Activated CD4-positive, alpha-beta T cell treated with anti-CD3 and anti-CD28 coated beads for 36 hours (primary cell): ENCODE measurements at regions not wholly inside any gene's neighbourhood (a gene's known extent, or its start where the extent isn't known, plus 50 kb on each side); places are given as distances from the start of the nearest gene placed in this dataset.

Experiments used
- ATAC-seq: fragments of 200-7000 bp; cut with Tn5 transposase; one replicate; pipeline ENCODE4 v1.10.0; 2021; ENCODE audit warnings: mild to moderate bottlenecking, moderate library complexity
- CTCF ChIA-PET: fragments of 350-600 bp; sonication (Branson Sonifier 250); formaldehyde crosslinking; loops from one replicate; lab custom pipeline; 2021; ENCODE audit warnings: antibody characterized with exemption; lab: Charles Lee
- POLR2A ChIA-PET: fragments of 350-600 bp; sonication (Branson Sonifier 250); formaldehyde crosslinking; loops from one replicate; lab custom pipeline; 2021; ENCODE audit warnings: antibody characterized with exemption, inconsistent platforms; lab: Charles Lee
- DNase-seq: peaks from one replicate; pipeline ENCODE4 v3.0.0-alpha.2; 2020
- H3K27ac Mint-ChIP-seq: one replicate; pipeline ENCODE4 v1.8.0; 2021; ENCODE audit warnings: mixed read lengths
- H3K27me3 Mint-ChIP-seq: one replicate; pipeline ENCODE4 v1.8.0; 2021; ENCODE audit warnings: mixed read lengths
- H3K36me3 Mint-ChIP-seq: one replicate; pipeline ENCODE4 v1.8.0; 2021; ENCODE audit warnings: low read depth, mixed read lengths
- H3K4me1 Mint-ChIP-seq: one replicate; pipeline ENCODE4 v1.8.0; 2021; ENCODE audit warnings: mixed read lengths
- H3K4me3 Mint-ChIP-seq: one replicate; pipeline ENCODE4 v1.8.0; 2021; ENCODE audit warnings: mild to moderate bottlenecking, moderate library complexity, mixed read lengths
- H3K9me3 Mint-ChIP-seq: one replicate; pipeline ENCODE4 v1.8.0; 2021; ENCODE audit warnings: low read depth, mixed read lengths
- intact Hi-C, 2 experiments: fragments of 100-400 bp; cut with DNase I in 1 of 2; cut with micrococcal nuclease in 1 of 2; formaldehyde crosslinking; loops; one replicate each; pipeline versions ENCODE4 v1.14.2 to v1.15.1; 2022 to 2024; cut with DNase I, micrococcal nuclease

DNA sequence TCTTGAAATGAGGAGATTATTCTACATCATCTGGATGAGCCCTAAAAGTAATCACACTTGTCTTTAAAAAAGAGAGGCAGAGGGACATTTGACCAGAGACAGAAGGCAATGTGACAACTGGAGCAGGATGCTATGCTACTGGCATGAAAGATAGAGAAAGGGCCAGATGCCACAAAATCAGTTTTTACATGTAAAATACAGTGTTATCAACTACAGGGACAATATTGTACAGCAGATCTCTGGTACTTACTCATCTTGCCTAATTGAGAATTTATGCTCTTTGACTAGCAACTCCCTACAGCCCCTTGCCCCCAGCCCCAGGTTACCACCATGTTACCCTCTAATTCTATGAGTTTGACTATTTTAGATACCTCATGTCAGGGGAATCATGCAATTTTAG lies 633.4 kb downstream of the LTN1 start:
- Mint-ChIP-seq H3K27ac (no peak overlapping the region), H3K4me1 (no peaks in the 10 kb centered on the region), H3K9me3 (no peaks in the 10 kb centered on the region), H3K27me3 (no peaks in the 10 kb centered on the region), H3K4me3 (no peak overlapping the region), H3K36me3 (no peaks in the 10 kb centered on the region)
- CTCF ChIA-PET = no interaction called here
- ATAC-seq (no peak), DNase-seq (no peak)
- intact Hi-C loops = no loop called here
- POLR2A ChIA-PET = no interaction called here

DNA sequence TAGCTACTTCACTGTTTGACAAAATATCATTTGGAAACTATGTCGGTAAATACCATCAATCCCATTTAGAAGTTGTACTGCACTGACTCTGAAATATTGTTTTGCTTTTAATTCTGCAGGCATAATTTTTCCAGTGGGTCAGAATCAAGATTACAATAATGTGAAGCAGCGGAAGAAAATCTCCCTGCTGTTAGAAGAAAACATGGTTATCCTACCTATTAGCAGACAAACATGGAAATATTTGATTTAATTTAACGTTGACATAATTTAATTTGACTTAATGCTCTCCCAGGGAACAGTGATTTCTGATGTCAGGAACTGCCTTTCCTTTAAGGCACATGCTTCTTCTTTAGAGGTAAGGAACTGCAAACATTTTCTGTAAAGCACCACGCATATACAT lies 634.0 kb downstream of the LTN1 start:
- no peaks in the 10 kb centered on the region for H3K4me1 Mint-ChIP-seq
- H3K36me3 Mint-ChIP-seq = no peaks in the 10 kb centered on the region
- H3K9me3 Mint-ChIP-seq = no peaks in the 10 kb centered on the region
- intact Hi-C loops = no loop called here
- POLR2A ChIA-PET = no interaction called here
- DNase-seq (no peak), ATAC-seq (no peak)
- CTCF ChIA-PET = interaction anchor here (1.1 kb wide), 1 partner anchor 9 kb away, joined by 3 read pairs; no protein-coding TSS in a partner anchor
- no peaks in the 10 kb centered on the region for H3K27me3 Mint-ChIP-seq
- no peak overlapping the region for H3K4me3 Mint-ChIP-seq
- no peak overlapping the region for H3K27ac Mint-ChIP-seq

DNA sequence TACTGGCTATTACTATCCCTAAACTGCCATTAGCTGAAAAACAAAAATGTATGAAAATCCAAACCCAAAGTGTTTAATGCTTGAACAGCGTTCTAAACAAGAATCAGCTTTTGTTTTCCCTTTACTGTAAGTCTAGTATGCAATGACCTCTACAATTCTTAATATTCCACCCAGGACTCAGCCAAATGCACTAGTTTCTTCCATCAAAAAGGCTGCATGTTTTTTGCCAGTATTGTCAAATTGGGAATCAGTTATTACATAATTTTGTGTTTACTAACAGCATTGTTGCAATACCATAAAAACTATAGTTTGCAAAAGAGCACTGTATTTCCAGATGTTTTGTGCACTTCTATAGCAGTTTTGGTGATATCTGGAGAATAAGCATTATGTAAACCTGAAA lies 634.5 kb downstream of the LTN1 start:
- H3K4me1 Mint-ChIP-seq = no peaks in the 10 kb centered on the region
- H3K27ac Mint-ChIP-seq = no peak overlapping the region
- H3K4me3 Mint-ChIP-seq = no peak overlapping the region
- intact Hi-C loops = no loop called here
- no peaks in the 10 kb centered on the region for H3K9me3 Mint-ChIP-seq
- DNase-seq (no peak), ATAC-seq (no peak)
- H3K27me3 Mint-ChIP-seq = no peaks in the 10 kb centered on the region
- ChIA-PET CTCF (interaction anchor here (1.1 kb wide), 1 partner anchor 10 kb away, joined by 3 read pairs; no protein-coding TSS in a partner anchor), POLR2A (no interaction called here)
- H3K36me3 Mint-ChIP-seq = no peaks in the 10 kb centered on the region

DNA sequence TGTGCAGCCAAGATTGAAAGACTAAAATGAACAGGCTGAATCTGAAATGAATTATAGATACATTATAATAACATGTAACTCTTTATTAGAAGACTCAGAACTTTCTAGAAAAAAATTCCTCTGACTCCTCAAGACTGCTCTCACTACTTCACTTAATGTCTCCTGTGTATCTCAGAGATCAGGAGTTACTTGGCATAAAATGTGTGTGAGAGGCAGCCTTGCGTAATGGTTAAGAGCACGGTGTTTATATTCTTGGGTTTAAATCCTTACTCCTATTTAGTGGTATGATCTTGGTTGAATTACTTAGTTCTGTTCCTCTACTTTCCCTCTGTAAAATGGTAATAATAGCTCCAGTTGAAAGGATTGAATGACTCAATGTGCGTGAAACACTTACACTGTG lies 634.9 kb downstream of the LTN1 start:
- Mint-ChIP-seq H3K9me3 (no peaks in the 10 kb centered on the region), H3K4me1 (no peaks in the 10 kb centered on the region), H3K27me3 (no peaks in the 10 kb centered on the region), H3K27ac (no peak overlapping the region), H3K36me3 (no peaks in the 10 kb centered on the region), H3K4me3 (no peak overlapping the region)
- ATAC-seq (no peak), DNase-seq (no peak)
- ChIA-PET POLR2A (no interaction called here), CTCF (interaction anchor here (1.1 kb wide), 1 partner anchor 10 kb away, joined by 3 read pairs; no protein-coding TSS in a partner anchor)
- intact Hi-C loops = no loop called here

DNA sequence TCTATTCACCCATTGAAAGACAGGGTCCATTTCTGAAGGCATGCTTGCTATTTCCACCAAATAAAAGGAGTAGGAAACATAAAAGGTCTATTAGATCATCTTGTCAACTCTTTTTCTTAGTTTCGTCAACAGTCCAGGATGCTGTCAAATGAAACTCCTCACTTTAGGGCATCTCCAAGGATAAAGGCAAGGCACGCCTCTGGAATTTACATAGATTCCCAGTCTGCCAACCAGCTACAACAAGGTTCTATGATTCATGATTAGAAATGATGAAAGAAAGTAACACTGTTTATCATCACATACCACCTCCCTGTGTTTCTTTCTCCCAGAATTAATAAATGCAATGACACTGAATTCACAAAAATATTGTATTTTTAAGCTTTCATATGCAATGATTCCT lies 636.3 kb downstream of the LTN1 start:
- no peak for DNase-seq
- CTCF ChIA-PET = no interaction called here
- Mint-ChIP-seq H3K4me3 (no peak overlapping the region), H3K9me3 (no peaks in the 10 kb centered on the region), H3K27ac (no peak overlapping the region), H3K27me3 (no peaks in the 10 kb centered on the region), H3K36me3 (no peaks in the 10 kb centered on the region), H3K4me1 (no peaks in the 10 kb centered on the region)
- no peak for ATAC-seq
- intact Hi-C loops = no loop called here
- POLR2A ChIA-PET = no interaction called here

DNA sequence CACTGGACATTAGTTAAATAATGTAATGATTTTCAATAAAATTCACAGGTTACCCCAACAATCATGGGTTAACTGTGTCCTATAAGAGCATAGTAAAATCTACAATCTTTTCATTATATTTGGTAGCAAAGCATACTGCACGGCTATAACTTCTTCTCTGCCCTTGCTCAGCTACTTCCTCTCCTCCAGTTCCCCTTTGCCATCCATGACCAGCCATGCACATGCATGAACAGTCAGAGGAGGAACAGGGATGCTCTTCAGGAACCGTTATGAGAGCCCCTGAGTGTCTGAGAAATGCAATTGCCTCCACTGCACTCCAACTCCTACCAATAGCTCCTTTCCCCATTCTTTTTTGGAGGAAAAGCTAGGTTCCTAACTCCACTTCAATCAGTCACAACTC lies 646.7 kb downstream of the LTN1 start:
- H3K36me3 Mint-ChIP-seq = no peaks in the 10 kb centered on the region
- H3K4me1 Mint-ChIP-seq = no peaks in the 10 kb centered on the region
- POLR2A ChIA-PET = no interaction called here
- CTCF ChIA-PET = no interaction called here
- peaks cover 3% of the 10 kb centered on the region for H3K27me3 Mint-ChIP-seq
- intact Hi-C loops = no loop called here
- no peak overlapping the region for H3K4me3 Mint-ChIP-seq
- ATAC-seq = no peak
- no peaks in the 10 kb centered on the region for H3K9me3 Mint-ChIP-seq
- no peak for DNase-seq
- H3K27ac Mint-ChIP-seq = no peak overlapping the region

DNA sequence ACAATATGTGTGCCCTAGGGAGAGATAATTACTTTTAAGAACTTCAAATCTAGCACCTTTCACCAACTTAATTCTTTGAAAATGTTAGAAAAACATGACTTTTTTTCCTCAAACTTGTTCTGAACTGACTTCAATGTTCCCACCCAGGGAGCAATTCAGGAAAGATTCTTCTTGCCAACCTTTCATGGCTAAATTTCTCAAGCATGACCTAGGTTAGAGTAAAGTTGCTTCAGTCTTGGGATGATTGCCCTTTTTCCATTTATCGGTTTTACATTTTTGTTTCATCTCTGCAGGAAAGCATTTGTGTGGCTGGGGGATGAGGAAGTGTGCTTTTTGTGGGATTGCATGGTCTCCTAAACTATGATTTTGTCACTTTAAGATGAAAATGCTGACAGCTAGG lies 647.7 kb downstream of the LTN1 start:
- ChIA-PET CTCF (no interaction called here), POLR2A (no interaction called here)
- no peak overlapping the region for H3K27ac Mint-ChIP-seq
- H3K27me3 Mint-ChIP-seq = peaks cover 3% of the 10 kb centered on the region
- no peak for DNase-seq
- intact Hi-C loops = no loop called here
- H3K4me1 Mint-ChIP-seq = no peaks in the 10 kb centered on the region
- no peak for ATAC-seq
- H3K9me3 Mint-ChIP-seq = no peaks in the 10 kb centered on the region
- no peaks in the 10 kb centered on the region for H3K36me3 Mint-ChIP-seq
- H3K4me3 Mint-ChIP-seq = no peak overlapping the region

DNA sequence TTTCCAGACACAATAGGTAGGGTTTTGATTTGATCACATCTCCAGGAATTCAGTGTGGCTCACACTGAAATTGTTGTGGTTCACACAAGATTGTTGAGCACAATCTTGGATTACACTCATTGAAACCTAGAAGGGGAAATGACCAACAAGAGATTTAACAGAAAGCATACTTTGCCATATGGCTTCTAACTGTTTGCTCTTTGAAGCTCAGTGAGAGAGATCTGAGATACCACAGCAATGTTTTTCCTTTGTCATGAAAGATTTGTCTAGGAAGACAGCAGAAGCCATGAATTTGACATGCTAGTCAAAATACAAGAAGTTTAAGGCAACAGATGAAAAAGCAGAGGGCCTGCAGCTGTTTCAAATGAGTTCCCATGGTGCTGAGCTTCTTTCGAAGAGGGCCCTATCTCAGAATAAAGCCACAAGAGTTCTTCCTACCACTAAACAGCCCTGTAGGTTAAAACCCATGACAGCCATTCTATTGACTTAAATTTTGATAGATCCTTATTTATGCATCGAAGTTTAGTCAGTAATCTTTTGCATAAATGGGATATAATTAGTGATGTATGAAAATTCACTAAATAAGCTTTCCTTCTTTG lies 650.4 kb downstream of the LTN1 start:
- ChIA-PET CTCF (no interaction called here), POLR2A (no interaction called here)
- Mint-ChIP-seq H3K4me3 (no peak overlapping the region), H3K27ac (no peak overlapping the region), H3K9me3 (no peaks in the 10 kb centered on the region), H3K27me3 (peaks cover 3% of the 10 kb centered on the region), H3K36me3 (no peaks in the 10 kb centered on the region), H3K4me1 (no peaks in the 10 kb centered on the region)
- DNase-seq (no peak), ATAC-seq (no peak)
- intact Hi-C loops = no loop called here

DNA sequence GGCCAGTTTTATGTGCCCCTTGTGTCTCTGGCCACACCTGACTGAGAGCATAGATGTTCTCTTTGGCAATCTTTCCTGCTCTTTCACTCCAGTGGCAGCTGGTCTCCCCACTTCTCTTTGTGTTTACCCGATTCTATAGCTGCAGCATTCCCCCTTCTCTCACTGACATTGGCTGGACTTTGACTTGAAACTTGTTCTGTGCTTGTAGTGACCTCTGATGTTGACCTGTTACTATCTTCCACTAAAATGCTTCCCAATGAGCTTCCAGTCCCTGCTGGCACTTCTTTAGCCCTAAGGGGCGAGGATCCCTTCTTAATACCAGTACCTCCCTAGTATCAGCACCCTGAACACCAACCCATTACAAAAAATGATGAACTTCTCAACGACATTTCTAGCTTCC lies 653.3 kb downstream of the LTN1 start:
- H3K4me3 Mint-ChIP-seq = no peak overlapping the region
- ChIA-PET POLR2A (no interaction called here), CTCF (interaction anchor here (0.6 kb wide), 1 partner anchor 65 kb away, joined by 3 read pairs; no protein-coding TSS in a partner anchor)
- no peak for ATAC-seq
- H3K9me3 Mint-ChIP-seq = no peaks in the 10 kb centered on the region
- no peak overlapping the region for H3K27ac Mint-ChIP-seq
- no peak for DNase-seq
- H3K27me3 Mint-ChIP-seq = no peaks in the 10 kb centered on the region
- H3K4me1 Mint-ChIP-seq = no peaks in the 10 kb centered on the region
- H3K36me3 Mint-ChIP-seq = no peaks in the 10 kb centered on the region
- intact Hi-C loops = loop anchor here (5.0 kb wide), 2 partner anchors 408 to 1492 kb away; partner anchors contain the start of gene ADAMTS1 (in 1 of the 2)

DNA sequence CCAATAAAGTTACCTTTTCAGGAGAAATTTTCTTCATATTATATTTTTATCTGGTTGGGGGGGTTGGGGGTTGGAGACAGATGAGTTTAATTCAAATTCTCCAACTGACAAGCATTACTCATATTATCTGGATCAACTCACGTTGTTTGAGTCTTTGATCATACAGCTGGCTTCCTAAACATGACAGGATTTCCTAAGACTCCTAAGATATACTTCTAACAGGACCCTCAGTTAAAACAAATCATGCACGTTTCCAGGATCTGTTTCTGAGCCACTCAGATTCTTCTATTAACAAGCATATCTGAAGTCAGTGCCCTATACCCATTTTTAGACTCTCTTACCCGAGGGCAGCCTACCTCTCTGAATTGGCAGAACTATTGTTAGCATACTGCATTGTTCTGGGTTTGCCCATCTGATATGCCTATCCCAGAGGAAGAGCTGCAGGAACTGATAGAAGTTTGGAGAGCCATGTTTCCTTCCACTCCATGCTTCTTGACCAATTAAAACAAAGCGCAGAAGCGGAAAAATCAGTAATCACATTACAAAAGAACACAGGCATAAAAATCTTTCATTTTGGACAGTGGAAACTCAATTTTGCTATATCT lies 653.9 kb downstream of the LTN1 start:
- H3K27ac Mint-ChIP-seq = no peak overlapping the region
- no peak for DNase-seq
- ATAC-seq = no peak
- POLR2A ChIA-PET = no interaction called here
- CTCF ChIA-PET = no interaction called here
- H3K36me3 Mint-ChIP-seq = no peaks in the 10 kb centered on the region
- intact Hi-C loops = loop anchor here (5.0 kb wide), 2 partner anchors 408 to 1492 kb away; partner anchors contain the start of gene ADAMTS1 (in 1 of the 2)
- H3K4me1 Mint-ChIP-seq = no peaks in the 10 kb centered on the region
- no peak overlapping the region for H3K4me3 Mint-ChIP-seq
- no peaks in the 10 kb centered on the region for H3K27me3 Mint-ChIP-seq
- no peaks in the 10 kb centered on the region for H3K9me3 Mint-ChIP-seq

DNA sequence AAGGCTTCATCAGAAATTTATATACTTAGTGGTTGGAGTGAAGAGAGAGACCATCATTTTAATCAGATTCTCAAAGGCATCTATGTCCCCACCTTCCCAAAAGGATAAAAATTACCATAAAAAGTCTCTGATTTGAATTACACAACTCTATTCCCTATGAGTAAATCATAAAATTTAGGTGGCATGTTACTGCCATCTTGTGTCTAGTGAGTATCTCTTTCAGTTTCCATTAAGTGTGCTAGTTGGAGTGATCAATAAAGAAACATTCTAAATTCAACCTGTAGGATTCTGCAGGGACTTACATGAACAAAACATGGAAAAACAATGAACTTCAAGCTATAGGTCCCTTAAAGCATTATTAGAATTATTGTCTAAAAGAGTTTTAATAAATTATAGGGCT lies 655.4 kb downstream of the LTN1 start:
- CTCF ChIA-PET = interaction anchor here (1.6 to 2.1 kb wide), 2 partner anchors 11 to 408 kb away, joined by 4 to 12 read pairs; no protein-coding TSS in a partner anchor
- no peak for ATAC-seq
- POLR2A ChIA-PET = no interaction called here

DNA sequence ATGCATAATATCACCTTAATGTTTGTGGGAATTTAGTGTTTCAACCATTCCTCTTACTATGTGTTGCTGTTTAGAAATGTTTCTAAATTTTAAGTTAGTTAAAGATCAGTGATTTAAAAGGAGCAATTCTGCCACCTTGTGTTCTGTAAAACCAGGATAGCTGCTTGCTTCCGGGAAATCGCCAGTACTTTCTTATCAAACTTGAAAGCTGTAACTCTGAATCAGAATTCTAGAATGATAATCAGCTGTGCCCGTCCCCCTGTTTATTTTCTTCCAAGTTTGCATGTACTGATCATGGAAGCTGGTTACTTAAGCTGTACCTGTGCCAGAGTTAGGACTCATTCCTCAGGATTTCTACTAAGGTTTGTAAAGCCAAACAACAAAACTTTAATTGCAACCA lies 656.4 kb downstream of the LTN1 start:
- no peaks in the 10 kb centered on the region for H3K4me1 Mint-ChIP-seq
- ChIA-PET CTCF (interaction anchor here (0.7 to 2.1 kb wide), 4 partner anchors 10 to 409 kb away, joined by 3 to 12 read pairs (median 4); no protein-coding TSS in a partner anchor), POLR2A (no interaction called here)
- no peak for DNase-seq
- intact Hi-C loops = loop anchor here (2.0 to 5.0 kb wide), 3 partner anchors 411 to 1489 kb away; partner anchors contain the start of gene ADAMTS1 (in 1 of the 2)
- no peaks in the 10 kb centered on the region for H3K9me3 Mint-ChIP-seq
- H3K27ac Mint-ChIP-seq = no peak overlapping the region
- no peaks in the 10 kb centered on the region for H3K27me3 Mint-ChIP-seq
- no peaks in the 10 kb centered on the region for H3K36me3 Mint-ChIP-seq
- ATAC-seq = no peak
- H3K4me3 Mint-ChIP-seq = no peak overlapping the region

More for the DNA sequence above, 655.4 kb downstream of the LTN1 start:
- Mint-ChIP-seq H3K27me3 (no peaks in the 10 kb centered on the region), H3K4me1 (no peaks in the 10 kb centered on the region), H3K36me3 (no peaks in the 10 kb centered on the region), H3K4me3 (no peak overlapping the region), H3K27ac (no peak overlapping the region), H3K9me3 (no peaks in the 10 kb centered on the region)
- intact Hi-C loops = loop anchor here (2.0 to 5.0 kb wide), 3 partner anchors 410 to 1490 kb away; partner anchors contain the start of gene ADAMTS1 (in 1 of the 2)
- DNase-seq = no peak
